Natural killer cell treated with Interleukin-12 subunit alpha and Interleukin-12 subunit beta and Interleukin-15 and Interleukin-18, amount 100 ng/mL, for 72 hours (primary cell): ENCODE measurements at regions not wholly inside any gene's neighbourhood (a gene's known extent, or its start where the extent isn't known, plus 50 kb on each side); places are given as distances from the start of the nearest gene placed in this dataset.

Source experiments
- ATAC-seq, 2 donors: fragments of 150-1000 bp; cut with Tn5 transposase in 1 of 2; sonication (Bioruptor Pico), chemical (Tn5 transposase) in 1 of 2; 2 replicates each; pipeline ENCODE4 v1.10.0; 2021
- DNase-seq: peaks from one replicate; pipeline ENCODE4 v3.0.0; 2022; ENCODE audit warnings: low spot score
- H3K27ac Mint-ChIP-seq, 2 donors: 1 replicate in 1 of 2; 2 replicates in 1 of 2; pipeline ENCODE4 v1.8.0; 2022; ENCODE audit warnings: mixed read lengths in 2 of 2, mild to moderate bottlenecking in 1 of 2, moderate library complexity in 1 of 2
- H3K27me3 Mint-ChIP-seq, 2 donors: 1 replicate in 1 of 2; 2 replicates in 1 of 2; pipeline ENCODE4 v1.8.0; 2022; ENCODE audit warnings: mixed read lengths in 2 of 2
- H3K36me3 Mint-ChIP-seq: one replicate; pipeline ENCODE4 v1.8.0; 2022; ENCODE audit warnings: mixed read lengths
- H3K4me1 Mint-ChIP-seq, 2 donors: 1 replicate in 1 of 2; 2 replicates in 1 of 2; pipeline ENCODE4 v1.8.0; 2022; ENCODE audit warnings: low read depth in 2 of 2, mixed read lengths in 2 of 2, mild to moderate bottlenecking in 1 of 2
- H3K4me3 Mint-ChIP-seq: one replicate; pipeline ENCODE4 v1.8.0; 2022; ENCODE audit warnings: mixed read lengths
- H3K9me3 Mint-ChIP-seq: 2 replicates; pipeline ENCODE4 v1.8.0; 2022; ENCODE audit warnings: mixed read lengths

GRCh38 chr7:52980129-52980528 lies 55.3 kb upstream of the POM121L12 start:
- Mint-ChIP-seq H3K27ac (no peak overlapping the region), H3K27me3 (no peaks in the 10 kb centered on the region), H3K4me3 (no peak overlapping the region), H3K36me3 (peaks cover 11% of the 10 kb centered on the region), H3K9me3 (peaks cover 13% of the 10 kb centered on the region), H3K4me1 (no peaks in the 10 kb centered on the region)
- DNase-seq (no peak), ATAC-seq (no peak)

GRCh38 chr7:52973126-52973525 lies 62.3 kb upstream of the POM121L12 start:
- no peak for DNase-seq
- Mint-ChIP-seq H3K36me3 (peaks cover 10% of the 10 kb centered on the region), H3K27ac (no peak overlapping the region), H3K9me3 (peaks cover 20% of the 10 kb centered on the region), H3K27me3 (no peaks in the 10 kb centered on the region), H3K4me3 (no peak overlapping the region), H3K4me1 (no peaks in the 10 kb centered on the region)
- ATAC-seq: no peak

GRCh38 chr7:52962402-52963076 lies 72.9 kb upstream of the POM121L12 start:
- H3K27ac Mint-ChIP-seq: no peak overlapping the region
- no peak overlapping the region for H3K4me3 Mint-ChIP-seq
- no peak for DNase-seq
- H3K36me3 Mint-ChIP-seq: no peaks in the 10 kb centered on the region
- H3K9me3 Mint-ChIP-seq: peaks cover 19% of the 10 kb centered on the region
- no peaks in the 10 kb centered on the region for H3K27me3 Mint-ChIP-seq
- ATAC-seq: no peak
- H3K4me1 Mint-ChIP-seq: no peaks in the 10 kb centered on the region

- Mint-ChIP-seq H3K4me3 (no peak overlapping the region), H3K36me3 (peaks cover 9% of the 10 kb centered on the region), H3K27me3 (no peaks in the 10 kb centered on the region), H3K4me1 (no peaks in the 10 kb centered on the region), H3K9me3 (peaks cover 23% of the 10 kb centered on the region), H3K27ac (no peak overlapping the region)
- DNase-seq (no peak), ATAC-seq (no peak)
Observed at GRCh38 chr7:52961084-52961483, 74.3 kb upstream of the POM121L12 start.

GRCh38 chr7:52959878-52960660 lies 75.4 kb upstream of the POM121L12 start:
- Mint-ChIP-seq H3K27me3 (no peaks in the 10 kb centered on the region), H3K4me1 (no peaks in the 10 kb centered on the region), H3K27ac (no peak overlapping the region), H3K36me3 (peaks cover 9% of the 10 kb centered on the region), H3K4me3 (no peak overlapping the region), H3K9me3 (peaks cover 21% of the 10 kb centered on the region)
- ATAC-seq: no peak
- no peak for DNase-seq

- Mint-ChIP-seq H3K4me3 (no peak overlapping the region), H3K27me3 (no peaks in the 10 kb centered on the region), H3K36me3 (peaks cover 9% of the 10 kb centered on the region), H3K9me3 (peaks cover 26% of the 10 kb centered on the region), H3K4me1 (no peaks in the 10 kb centered on the region), H3K27ac (no peak overlapping the region)
- ATAC-seq (no peak), DNase-seq (no peak)
Observed at GRCh38 chr7:52959336-52959735, 76.1 kb upstream of the POM121L12 start.

- H3K4me1 Mint-ChIP-seq: no peaks in the 10 kb centered on the region
- peaks cover 24% of the 10 kb centered on the region for H3K9me3 Mint-ChIP-seq
- no peak overlapping the region for H3K4me3 Mint-ChIP-seq
- no peaks in the 10 kb centered on the region for H3K27me3 Mint-ChIP-seq
- no peak overlapping the region for H3K27ac Mint-ChIP-seq
- peaks cover 9% of the 10 kb centered on the region for H3K36me3 Mint-ChIP-seq
- ATAC-seq: no peak
- no peak for DNase-seq
Observed at GRCh38 chr7:52958621-52959140, 76.8 kb upstream of the POM121L12 start.

GRCh38 chr7:52956379-52956915 lies 79.0 kb upstream of the POM121L12 start:
- H3K36me3 Mint-ChIP-seq: peaks cover 9% of the 10 kb centered on the region
- no peaks in the 10 kb centered on the region for H3K4me1 Mint-ChIP-seq
- no peak overlapping the region for H3K4me3 Mint-ChIP-seq
- peaks cover 22% of the 10 kb centered on the region for H3K9me3 Mint-ChIP-seq
- no peak for DNase-seq
- H3K27me3 Mint-ChIP-seq: no peaks in the 10 kb centered on the region
- no peak overlapping the region for H3K27ac Mint-ChIP-seq
- no peak for ATAC-seq

GRCh38 chr7:52955522-52955921 lies 79.9 kb upstream of the POM121L12 start:
- Mint-ChIP-seq H3K36me3 (peaks cover 9% of the 10 kb centered on the region), H3K4me1 (no peaks in the 10 kb centered on the region), H3K9me3 (peaks cover 22% of the 10 kb centered on the region), H3K4me3 (no peak overlapping the region), H3K27ac (no peak overlapping the region), H3K27me3 (no peaks in the 10 kb centered on the region)
- DNase-seq (no peak), ATAC-seq (no peak)

GRCh38 chr7:52944921-52945320 lies 90.5 kb upstream of the POM121L12 start:
- Mint-ChIP-seq H3K4me1 (no peaks in the 10 kb centered on the region), H3K36me3 (peaks cover 12% of the 10 kb centered on the region), H3K27ac (no peak overlapping the region), H3K9me3 (peaks cover 25% of the 10 kb centered on the region), H3K27me3 (no peaks in the 10 kb centered on the region), H3K4me3 (no peak overlapping the region)
- no peak for ATAC-seq
- DNase-seq: no peak

GRCh38 chr7:52940481-52940880 lies 95.0 kb upstream of the POM121L12 start:
- DNase-seq (no peak), ATAC-seq (no peak)
- peaks cover 10% of the 10 kb centered on the region for H3K36me3 Mint-ChIP-seq
- H3K4me3 Mint-ChIP-seq: no peak overlapping the region
- H3K27me3 Mint-ChIP-seq: no peaks in the 10 kb centered on the region
- no peaks in the 10 kb centered on the region for H3K4me1 Mint-ChIP-seq
- peaks cover 21% of the 10 kb centered on the region for H3K9me3 Mint-ChIP-seq
- H3K27ac Mint-ChIP-seq: no peak overlapping the region

- DNase-seq (no peak), ATAC-seq (no peak)
- H3K27me3 Mint-ChIP-seq: no peaks in the 10 kb centered on the region
- no peak overlapping the region for H3K4me3 Mint-ChIP-seq
- peaks cover 13% of the 10 kb centered on the region for H3K36me3 Mint-ChIP-seq
- peaks cover 29% of the 10 kb centered on the region for H3K9me3 Mint-ChIP-seq
- no peak overlapping the region for H3K27ac Mint-ChIP-seq
- H3K4me1 Mint-ChIP-seq: no peaks in the 10 kb centered on the region
Observed at GRCh38 chr7:52938455-52939133, 96.8 kb upstream of the POM121L12 start.

- DNase-seq (no peak), ATAC-seq (no peak)
- H3K9me3 Mint-ChIP-seq: peaks cover 36% of the 10 kb centered on the region
- no peak overlapping the region for H3K4me3 Mint-ChIP-seq
- H3K27ac Mint-ChIP-seq: no peak overlapping the region
- H3K27me3 Mint-ChIP-seq: no peaks in the 10 kb centered on the region
- H3K36me3 Mint-ChIP-seq: peaks cover 27% of the 10 kb centered on the region
- H3K4me1 Mint-ChIP-seq: no peaks in the 10 kb centered on the region
Observed at GRCh38 chr7:52936750-52937149, 98.7 kb upstream of the POM121L12 start.

- H3K4me3 Mint-ChIP-seq: no peak overlapping the region
- ATAC-seq (no peak), DNase-seq (no peak)
- peaks cover 14% of the 10 kb centered on the region for H3K36me3 Mint-ChIP-seq
- no peak overlapping the region for H3K27ac Mint-ChIP-seq
- H3K27me3 Mint-ChIP-seq: no peaks in the 10 kb centered on the region
- H3K9me3 Mint-ChIP-seq: peaks cover 27% of the 10 kb centered on the region
- H3K4me1 Mint-ChIP-seq: no peaks in the 10 kb centered on the region
Observed at GRCh38 chr7:52928591-52928990, 106.8 kb upstream of the POM121L12 start.
